ENCODE measurements at regions not wholly inside any gene's neighbourhood (a gene's known extent, or its start where the extent isn't known, plus 50 kb on each side); places are given as distances from the start of the nearest gene placed in this dataset.
"Not testable (repeated sequence)": the region's sequence is repeated elsewhere in the genome, so short reads cannot be mapped to it uniquely, and the experiment has no call there.

DNA sequence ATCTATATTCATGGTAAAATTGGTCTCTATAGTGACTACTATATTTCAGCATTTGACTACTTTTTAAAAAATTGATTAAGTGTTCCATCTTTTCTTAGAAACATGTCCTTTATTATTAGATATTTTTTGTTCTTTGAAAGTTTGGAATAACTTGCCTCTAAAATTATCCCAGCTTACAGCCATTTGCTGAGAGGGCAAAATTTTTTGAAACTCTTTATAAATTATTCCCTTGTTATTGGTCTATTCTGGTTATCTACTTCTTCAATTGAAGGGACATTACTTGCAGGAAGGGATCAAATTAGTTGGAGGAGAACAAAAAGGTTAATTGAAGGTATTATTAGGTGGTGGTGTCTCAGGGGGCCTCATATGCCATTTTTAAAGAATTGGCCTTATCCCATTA, 184.1 kb downstream of the TTC6 start:
- no peaks in the 10 kb centered on the region for H3F3A ChIP-seq (ENCODE audit: insufficient read depth, low read length, poor library complexity, severe bottlenecking)
- H3K4me2 ChIP-seq (ENCODE audit: low read length) = no peak overlapping the region
- no peaks in the 10 kb centered on the region for H3K79me2 ChIP-seq (replicated peaks; ENCODE audit: insufficient read depth, low read length)
- no peaks in the 10 kb centered on the region for H3K9me2 ChIP-seq (ENCODE audit: insufficient read depth, low read length)
- no peaks in the 10 kb centered on the region for H3K27me3 ChIP-seq (ENCODE audit: insufficient read depth, low read depth, low read length)
- no peak overlapping the region for H2AFZ ChIP-seq (ENCODE audit: low read depth, low read length)
- TF ChIP-seq POLR2AphosphoS5 (IDR thresholded peaks at IDR 0.05) = no peak
- TF ChIP-seq SMC3 (conservative IDR thresholded peaks at IDR 0.05; ENCODE audit: poor library complexity) = no peak
- no peak for TF ChIP-seq RAD21 (conservative IDR thresholded peaks at IDR 0.05)
- no peak for TF ChIP-seq EZH2 (IDR thresholded peaks at IDR 0.05; ENCODE audit: borderline replicate concordance, insufficient read depth, low read length, poor library complexity, severe bottlenecking)
- no peak for TF ChIP-seq CTCF (IDR thresholded peaks at IDR 0.05; ENCODE audit: poor library complexity, severe bottlenecking)
- no peak overlapping the region for H3K4me3 ChIP-seq (ENCODE audit: low read length)
- H3K9me3 ChIP-seq (ENCODE audit: low read length) = no peaks in the 10 kb centered on the region
- no peak overlapping the region for H3K9ac ChIP-seq (ENCODE audit: low read length)
- no peaks in the 10 kb centered on the region for H3K36me3 ChIP-seq (ENCODE audit: insufficient read depth, low read length)
- no peak overlapping the region for H3K27ac ChIP-seq (ENCODE audit: low read length)
- no peaks in the 10 kb centered on the region for H4K20me1 ChIP-seq (ENCODE audit: insufficient read depth)

DNA sequence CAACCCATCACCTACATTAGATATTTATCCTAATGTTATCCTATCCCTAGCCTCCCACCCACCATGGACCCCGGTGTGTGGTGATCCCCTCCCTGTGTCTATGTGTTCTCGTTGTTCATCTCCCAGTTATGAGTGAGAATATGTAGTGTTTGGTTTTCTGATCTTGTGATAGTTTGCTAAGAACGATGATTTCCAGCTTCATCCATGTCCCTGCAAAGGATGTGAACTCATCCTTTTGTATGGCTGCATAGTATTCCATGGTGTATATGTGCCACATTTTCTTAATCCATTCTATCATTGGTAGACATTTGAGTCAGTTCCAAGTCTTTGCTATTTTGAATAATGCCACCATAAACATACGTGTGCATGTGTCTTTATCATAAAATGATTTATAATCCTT, 185.3 kb downstream of the TTC6 start:
- not testable (repeated sequence) for H3K9ac ChIP-seq (ENCODE audit: low read length); H3K36me3 ChIP-seq (ENCODE audit: insufficient read depth, low read length); H3F3A ChIP-seq (ENCODE audit: insufficient read depth, low read length, poor library complexity, severe bottlenecking); H4K20me1 ChIP-seq (ENCODE audit: insufficient read depth); H3K4me2 ChIP-seq (ENCODE audit: low read length); H3K79me2 ChIP-seq (replicated peaks; ENCODE audit: insufficient read depth, low read length); H3K9me2 ChIP-seq (ENCODE audit: insufficient read depth, low read length); H3K27me3 ChIP-seq (ENCODE audit: insufficient read depth, low read depth, low read length); H3K27ac ChIP-seq (ENCODE audit: low read length); H2AFZ ChIP-seq (ENCODE audit: low read depth, low read length); H3K4me3 ChIP-seq (ENCODE audit: low read length); H3K9me3 ChIP-seq (ENCODE audit: low read length)

GRCh38 chr14:37784203-37784826, 188.9 kb downstream of the TTC6 start:
- H3K9me2 ChIP-seq (ENCODE audit: insufficient read depth, low read length); H4K20me1 ChIP-seq (ENCODE audit: insufficient read depth); H3K9ac ChIP-seq (ENCODE audit: low read length); H3K27ac ChIP-seq (ENCODE audit: low read length); H2AFZ ChIP-seq (ENCODE audit: low read depth, low read length); H3K4me2 ChIP-seq (ENCODE audit: low read length); H3K36me3 ChIP-seq (ENCODE audit: insufficient read depth, low read length); H3F3A ChIP-seq (ENCODE audit: insufficient read depth, low read length, poor library complexity, severe bottlenecking); H3K9me3 ChIP-seq (ENCODE audit: low read length); H3K4me3 ChIP-seq (ENCODE audit: low read length); H3K79me2 ChIP-seq (replicated peaks; ENCODE audit: insufficient read depth, low read length); H3K27me3 ChIP-seq (ENCODE audit: insufficient read depth, low read depth, low read length): not testable (repeated sequence)

- not testable (repeated sequence) for H3K27ac ChIP-seq (ENCODE audit: low read length); H2AFZ ChIP-seq (ENCODE audit: low read depth, low read length); H3K4me2 ChIP-seq (ENCODE audit: low read length); H3K36me3 ChIP-seq (ENCODE audit: insufficient read depth, low read length); H3K27me3 ChIP-seq (ENCODE audit: insufficient read depth, low read depth, low read length); H4K20me1 ChIP-seq (ENCODE audit: insufficient read depth); H3K9me3 ChIP-seq (ENCODE audit: low read length); H3K9me2 ChIP-seq (ENCODE audit: insufficient read depth, low read length); H3K4me3 ChIP-seq (ENCODE audit: low read length); H3F3A ChIP-seq (ENCODE audit: insufficient read depth, low read length, poor library complexity, severe bottlenecking); H3K79me2 ChIP-seq (replicated peaks; ENCODE audit: insufficient read depth, low read length); H3K9ac ChIP-seq (ENCODE audit: low read length)
Measured at GRCh38 chr14:37784827-37785223, 189.4 kb downstream of the TTC6 start.

- not testable (repeated sequence) for H3K27ac ChIP-seq (ENCODE audit: low read length); H2AFZ ChIP-seq (ENCODE audit: low read depth, low read length); H4K20me1 ChIP-seq (ENCODE audit: insufficient read depth); H3K4me2 ChIP-seq (ENCODE audit: low read length); H3K4me3 ChIP-seq (ENCODE audit: low read length); H3F3A ChIP-seq (ENCODE audit: insufficient read depth, low read length, poor library complexity, severe bottlenecking); H3K9me3 ChIP-seq (ENCODE audit: low read length); H3K9me2 ChIP-seq (ENCODE audit: insufficient read depth, low read length); H3K27me3 ChIP-seq (ENCODE audit: insufficient read depth, low read depth, low read length); H3K79me2 ChIP-seq (replicated peaks; ENCODE audit: insufficient read depth, low read length); H3K9ac ChIP-seq (ENCODE audit: low read length); H3K36me3 ChIP-seq (ENCODE audit: insufficient read depth, low read length)
Measured at GRCh38 chr14:37785298-37785697, 189.9 kb downstream of the TTC6 start.

DNA sequence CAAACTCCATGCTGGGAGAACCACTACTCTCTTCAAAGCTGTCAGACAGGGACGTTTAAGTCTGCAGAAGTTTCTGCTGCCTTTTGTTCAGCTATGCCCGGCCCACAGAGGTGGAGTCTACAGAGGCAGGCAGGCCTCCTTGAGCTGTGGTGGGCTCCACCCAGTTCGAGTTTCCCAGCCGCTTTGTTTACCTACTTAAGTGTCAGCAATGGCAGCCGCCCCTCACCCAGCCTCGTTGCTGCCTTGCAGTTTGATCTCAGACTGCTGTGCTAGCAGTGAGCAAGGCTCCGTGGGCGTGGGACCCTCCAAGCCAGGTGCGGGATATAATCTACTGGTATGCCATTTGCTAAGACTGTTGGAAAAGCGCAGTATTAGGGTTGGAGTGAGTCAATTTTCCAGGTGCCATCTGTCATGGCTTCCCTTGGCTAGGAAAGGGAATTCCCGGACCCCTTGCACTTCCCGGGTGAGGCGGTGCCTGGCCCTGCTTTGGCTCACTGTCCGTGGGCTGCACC, 190.7 kb downstream of the TTC6 start:
- not testable (repeated sequence) for H3K4me3 ChIP-seq (ENCODE audit: low read length); H2AFZ ChIP-seq (ENCODE audit: low read depth, low read length); H3K9me3 ChIP-seq (ENCODE audit: low read length); H3K9ac ChIP-seq (ENCODE audit: low read length); H3K27ac ChIP-seq (ENCODE audit: low read length); H3K4me2 ChIP-seq (ENCODE audit: low read length); H3K79me2 ChIP-seq (replicated peaks; ENCODE audit: insufficient read depth, low read length); H4K20me1 ChIP-seq (ENCODE audit: insufficient read depth); H3K27me3 ChIP-seq (ENCODE audit: insufficient read depth, low read depth, low read length); H3F3A ChIP-seq (ENCODE audit: insufficient read depth, low read length, poor library complexity, severe bottlenecking); H3K9me2 ChIP-seq (ENCODE audit: insufficient read depth, low read length); H3K36me3 ChIP-seq (ENCODE audit: insufficient read depth, low read length)

Measured in neural cell (in vitro differentiated cells).